Right renal pelvis (tissue), 4 donors: ENCODE measurements at regions not wholly inside any gene's neighbourhood (a gene's known extent, or its start where the extent isn't known, plus 50 kb on each side); places are given as distances from the start of the nearest gene placed in this dataset.
"Not testable (repeated sequence)": the region's sequence is repeated elsewhere in the genome, so short reads cannot be mapped to it uniquely, and the experiment has no call there.

ENCODE experiments used
- DNase-seq, 4 donors: peaks; one replicate each; pipeline ENCODE4 v3.0.0-alpha.2; 2013; ENCODE audit warnings: low read depth in 4 of 4, low spot score in 3 of 4, missing footprints in 1 of 4

DNA sequence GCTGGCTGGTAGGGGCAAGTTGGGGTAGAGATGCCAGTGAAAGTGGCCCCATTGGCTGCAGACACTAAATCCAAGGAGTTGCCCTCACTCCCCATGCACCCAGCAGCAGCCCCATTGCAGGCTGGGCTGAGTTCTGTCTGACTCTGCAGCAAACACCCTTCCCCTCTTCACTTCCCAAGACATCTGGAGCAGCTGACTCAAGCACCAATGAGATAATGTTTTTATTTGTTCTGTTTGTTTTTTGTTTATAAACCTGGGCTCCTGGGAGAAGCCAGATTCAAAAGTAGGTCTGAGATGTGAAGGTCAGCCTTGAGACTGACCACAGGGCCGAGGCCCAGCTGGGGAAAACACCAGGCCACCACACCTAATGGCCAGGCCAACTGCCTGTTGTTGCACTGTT is 545.9 kb upstream of the KLF4 start:
- DNase-seq, result no peak

GRCh38 chr9:108033976-108034964 is 544.7 kb upstream of the KLF4 start:
- peak in 3 of 4 donors; percentile 19 to 35 (median 23) for DNase-seq

DNA sequence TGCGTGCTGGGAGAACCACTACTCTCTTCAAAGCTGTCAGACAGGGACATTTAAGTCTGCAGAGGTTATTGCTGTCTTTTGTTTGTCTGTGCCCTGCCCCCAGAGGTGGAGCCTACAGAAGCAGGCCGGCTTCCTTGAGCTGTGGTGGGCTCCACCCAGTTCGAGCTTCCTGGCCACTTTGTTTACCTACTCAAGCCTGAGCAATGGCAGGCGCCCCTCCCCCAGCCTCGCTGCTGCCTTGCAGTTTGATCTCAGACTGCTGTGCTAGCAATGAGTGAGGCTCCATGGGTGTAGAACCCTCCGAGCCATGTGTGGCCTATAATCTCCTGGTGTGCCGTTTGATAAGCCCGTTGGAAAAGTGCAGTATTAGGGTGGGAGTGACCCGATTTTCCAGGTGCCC is 542.5 kb upstream of the KLF4 start:
- DNase-seq, result not testable (repeated sequence)

DNA sequence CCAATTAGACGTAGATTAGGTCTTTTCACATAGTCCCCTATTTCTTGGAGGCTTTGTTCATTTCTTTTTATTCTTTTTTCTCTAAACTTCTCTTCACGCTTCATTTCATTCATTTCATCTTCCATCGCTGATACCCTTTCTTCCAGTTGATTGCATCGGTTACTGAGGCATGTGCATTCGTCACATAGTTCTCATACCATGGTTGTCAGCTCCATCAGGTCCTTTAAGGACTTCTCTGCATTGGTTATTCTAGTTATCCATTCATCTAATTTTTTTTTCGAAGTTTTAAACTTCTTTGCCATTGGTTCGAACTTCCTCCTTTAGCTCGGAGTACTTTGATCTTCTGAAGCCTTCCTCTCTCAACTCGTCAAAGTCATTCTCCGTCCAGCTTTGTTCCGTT is 541.7 kb upstream of the KLF4 start:
- DNase-seq, result not testable (repeated sequence)

DNA sequence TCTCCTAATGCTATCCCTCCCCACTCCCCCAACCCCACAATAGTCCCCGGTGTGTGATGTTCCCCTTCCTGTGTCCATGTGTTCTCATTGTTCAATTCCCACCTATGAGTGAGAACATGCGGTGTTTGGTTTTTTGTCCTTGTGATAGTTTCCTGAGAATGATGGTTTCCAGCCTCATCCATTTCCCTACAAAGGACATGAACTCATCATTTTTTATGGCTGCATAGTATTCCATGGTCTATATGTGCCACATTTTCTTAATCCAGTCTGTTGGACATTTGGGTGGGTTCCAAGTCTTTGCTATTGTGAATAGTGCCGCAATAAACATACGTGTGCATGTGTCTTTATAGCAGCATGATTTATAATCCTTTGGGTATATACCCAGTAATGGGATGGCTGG is 537.1 kb upstream of the KLF4 start:
- DNase-seq, result not testable (repeated sequence)

- no peak for DNase-seq
Observed at GRCh38 chr9:108024604-108025003, 535.0 kb upstream of the KLF4 start.

GRCh38 chr9:108022246-108022935 is 532.8 kb upstream of the KLF4 start:
- DNase-seq, result no peak

DNA sequence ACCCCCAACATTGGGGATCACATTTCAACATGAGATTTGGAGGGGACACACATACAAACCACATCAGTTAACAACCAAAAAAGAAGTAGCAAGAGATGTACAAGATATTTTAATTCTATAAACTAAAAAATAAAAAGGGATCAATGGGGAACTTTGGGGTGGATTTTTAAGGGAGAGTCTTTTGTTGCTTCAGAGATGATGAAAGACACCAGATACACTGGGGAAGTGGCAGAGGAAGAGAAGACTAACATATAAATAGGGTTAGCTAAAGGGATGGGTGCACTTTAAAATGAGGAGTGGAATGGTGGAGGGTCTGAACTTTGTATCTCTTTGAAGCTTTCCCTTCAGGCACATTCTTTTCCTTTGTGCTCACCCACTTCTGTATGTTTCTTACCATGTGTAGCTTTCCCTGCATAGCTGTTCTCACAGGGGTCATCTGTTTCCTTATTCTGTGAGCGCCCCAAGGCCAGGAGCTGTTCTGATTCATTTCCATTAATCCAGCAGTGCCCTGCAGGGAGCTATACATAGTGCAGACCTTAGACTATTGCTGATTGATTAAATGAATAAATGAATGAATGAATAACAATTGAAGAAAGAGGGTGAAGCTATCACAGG is 531.6 kb upstream of the KLF4 start:
- DNase-seq, result no peak

DNA sequence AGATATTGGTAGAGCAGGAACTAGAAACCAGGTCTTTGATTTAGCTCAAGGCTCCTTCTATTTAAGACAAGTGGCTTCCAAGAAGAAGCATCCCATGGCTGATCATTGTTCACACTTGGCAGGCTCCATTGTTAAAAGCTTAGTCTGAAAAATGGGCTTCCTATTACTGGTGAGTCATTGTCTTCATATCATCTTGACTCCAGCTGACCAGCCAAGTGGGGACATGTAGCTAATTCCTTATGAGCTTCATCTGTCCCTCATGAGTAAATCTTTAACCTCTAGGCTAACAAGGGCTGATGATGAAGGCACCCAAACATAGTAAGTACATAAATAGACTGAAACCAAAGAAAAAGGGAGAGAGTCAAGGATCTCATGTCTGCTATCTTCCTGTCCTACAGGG is 530.3 kb upstream of the KLF4 start:
- no peak for DNase-seq

DNA sequence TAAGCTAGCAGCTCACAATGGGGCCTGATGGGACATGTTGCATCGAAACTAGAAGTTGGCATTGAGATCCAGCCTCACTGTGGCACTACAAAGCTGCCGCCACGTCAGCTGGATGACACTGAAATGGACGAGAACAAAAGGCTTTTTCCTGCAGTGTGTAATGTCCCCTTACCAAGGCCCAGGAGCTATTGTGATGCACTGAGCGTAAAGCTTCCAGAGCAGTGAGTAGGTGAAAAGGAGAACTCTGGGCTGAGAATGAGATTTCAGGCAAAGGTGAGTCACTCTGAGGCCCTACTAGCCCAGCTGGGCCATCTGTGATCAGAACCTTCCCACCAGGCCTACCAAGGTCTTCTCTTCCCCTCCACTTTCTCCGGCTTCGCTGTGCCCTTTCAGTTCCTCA is 528.1 kb upstream of the KLF4 start:
- no peak for DNase-seq

- no peak for DNase-seq
Observed at GRCh38 chr9:108016446-108016845, 526.9 kb upstream of the KLF4 start.

DNA sequence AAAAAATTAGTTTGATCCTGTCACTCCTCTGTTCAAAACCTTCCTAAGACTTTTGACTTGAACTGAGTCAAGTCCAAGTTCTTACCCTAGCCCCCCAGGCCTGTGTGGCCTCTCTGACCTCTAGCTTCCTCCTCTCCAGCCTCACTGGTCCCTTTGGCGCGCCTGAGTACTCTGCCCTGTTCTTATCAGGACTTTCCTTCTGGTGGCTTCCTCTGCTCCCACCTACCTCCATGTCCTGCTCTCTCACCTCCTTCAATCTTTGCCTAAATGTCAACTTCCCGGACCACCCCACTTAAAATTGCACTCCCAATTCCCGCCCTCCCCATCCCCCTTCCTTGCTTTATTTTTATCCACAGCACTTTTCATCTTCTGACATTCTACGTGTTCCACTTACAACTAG is 526.1 kb upstream of the KLF4 start:
- DNase-seq, result no peak

- DNase-seq, result no peak
Observed at GRCh38 chr9:108014353-108014752, 524.8 kb upstream of the KLF4 start.

DNA sequence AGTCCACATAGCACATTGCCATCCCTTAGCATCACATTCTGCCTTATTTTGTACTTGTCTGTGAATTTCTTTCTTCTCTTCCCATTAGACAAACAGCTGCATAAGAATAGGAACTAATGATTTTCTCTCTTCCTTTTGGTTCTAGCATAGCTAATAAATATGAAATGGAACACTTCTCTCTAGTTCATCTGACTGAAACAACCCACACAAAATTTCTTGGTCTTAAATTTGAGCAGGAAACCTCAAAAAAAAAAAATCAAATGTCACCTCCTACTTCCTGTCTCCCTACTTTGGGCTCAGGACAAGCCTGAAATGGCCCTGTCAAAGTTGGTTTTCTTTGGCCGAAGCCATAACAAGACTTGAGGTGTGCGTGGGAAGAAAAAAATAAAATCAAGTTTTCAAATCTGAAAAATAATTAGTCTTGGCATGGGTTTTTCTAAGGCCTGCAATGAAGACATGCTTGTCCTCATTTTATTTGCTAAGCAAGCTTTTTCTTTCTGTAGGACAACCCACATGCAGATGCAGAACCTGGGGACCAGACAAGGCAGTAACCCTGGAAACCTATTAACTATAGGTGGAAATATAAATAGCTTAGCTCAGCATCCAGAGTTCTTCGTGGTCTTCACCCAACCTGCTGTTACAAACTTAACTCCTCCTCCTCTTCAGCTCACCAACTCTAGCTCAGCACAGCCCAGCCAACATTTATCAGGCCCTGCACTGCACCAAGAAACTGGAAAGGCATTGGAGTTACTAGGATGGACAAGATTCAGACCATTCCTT is 523.5 kb upstream of the KLF4 start:
- no peak for DNase-seq

DNA sequence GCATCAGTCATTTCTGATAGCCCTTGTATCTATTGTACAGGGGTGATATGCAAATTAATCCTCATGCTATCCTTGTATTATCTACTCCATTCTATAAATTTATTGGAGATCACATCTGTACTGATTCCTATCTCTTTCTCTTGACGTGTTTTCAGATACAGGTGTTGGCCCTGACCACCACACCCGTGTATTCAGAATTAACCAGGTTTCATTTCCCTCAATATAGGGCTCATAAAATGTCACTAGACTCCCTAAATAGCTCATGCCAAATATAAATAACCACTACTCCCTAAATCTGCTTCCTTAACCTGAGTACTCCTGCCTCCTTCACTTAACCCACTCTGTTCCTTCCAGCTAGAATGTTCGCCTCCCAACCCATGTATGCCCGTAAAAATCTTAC is 522.8 kb upstream of the KLF4 start:
- DNase-seq, result no peak

GRCh38 chr9:108003526-108003925 is 514.0 kb upstream of the KLF4 start:
- DNase-seq, result no peak

- DNase-seq, result peak; percentile 20 to 57 (median 52)
Observed at GRCh38 chr9:108002371-108002956, 512.9 kb upstream of the KLF4 start.

DNA sequence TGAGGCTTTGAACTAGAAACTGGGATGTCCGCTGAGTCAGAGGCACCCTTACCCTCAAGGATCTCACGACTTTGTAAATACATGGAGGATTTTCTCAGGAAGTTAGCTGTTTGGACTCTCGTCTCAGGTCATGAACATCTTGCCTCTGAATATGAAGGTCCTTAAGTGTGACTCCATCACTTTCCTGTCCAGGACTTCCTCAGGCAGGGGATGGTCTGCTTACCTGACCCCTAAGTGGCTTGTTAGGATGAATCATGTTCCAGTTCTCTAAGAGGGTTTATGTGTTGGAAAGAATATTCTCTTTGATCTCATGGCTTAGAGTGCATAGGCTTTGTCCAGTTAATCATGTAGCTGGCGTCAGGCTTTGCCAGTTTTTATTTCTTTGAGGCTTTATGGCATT is 511.7 kb upstream of the KLF4 start:
- no peak for DNase-seq

DNA sequence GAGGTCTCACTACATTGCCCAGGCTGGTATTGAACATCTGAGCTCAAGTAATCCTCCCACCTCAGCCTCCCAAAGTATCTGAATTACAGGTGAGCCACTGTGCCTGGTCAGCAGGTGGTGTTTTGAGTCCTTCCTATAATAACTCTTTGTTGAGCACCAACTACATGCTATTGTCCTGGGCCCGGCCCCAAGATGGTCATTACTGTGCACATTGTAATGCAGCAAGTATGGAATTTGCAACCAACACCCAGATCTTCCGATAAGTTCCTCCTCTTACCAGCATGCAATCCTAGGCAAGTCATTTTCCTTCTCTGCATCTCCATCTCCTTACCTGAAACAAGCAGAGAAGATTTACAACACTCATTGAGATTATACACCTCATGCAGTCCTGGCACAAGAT is 510.3 kb upstream of the KLF4 start:
- DNase-seq, result no peak

DNA sequence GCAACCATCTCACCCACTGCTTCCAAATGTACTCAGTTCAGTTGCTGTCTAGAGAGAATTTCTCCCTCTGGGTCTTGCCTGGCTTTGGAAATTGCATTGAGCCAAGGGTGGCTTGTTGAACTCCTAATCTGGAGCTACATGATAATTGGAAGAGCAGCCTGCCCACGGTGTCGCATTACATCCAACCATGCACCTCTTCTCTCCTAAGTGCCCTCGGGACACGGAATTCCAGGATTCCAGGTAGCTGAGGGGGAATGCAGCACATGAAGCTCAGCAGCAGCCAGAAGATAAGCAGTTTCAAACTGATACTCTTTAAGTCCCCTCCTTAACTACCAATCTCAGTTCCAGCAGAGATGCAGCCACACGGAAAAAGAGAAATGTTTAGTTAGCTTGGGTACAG is 509.4 kb upstream of the KLF4 start:
- DNase-seq, result no peak
